ENCODE measurements at regions not wholly inside any gene's neighbourhood (a gene's known extent, or its start where the extent isn't known, plus 50 kb on each side); places are given as distances from the start of the nearest gene placed in this dataset.

DNA sequence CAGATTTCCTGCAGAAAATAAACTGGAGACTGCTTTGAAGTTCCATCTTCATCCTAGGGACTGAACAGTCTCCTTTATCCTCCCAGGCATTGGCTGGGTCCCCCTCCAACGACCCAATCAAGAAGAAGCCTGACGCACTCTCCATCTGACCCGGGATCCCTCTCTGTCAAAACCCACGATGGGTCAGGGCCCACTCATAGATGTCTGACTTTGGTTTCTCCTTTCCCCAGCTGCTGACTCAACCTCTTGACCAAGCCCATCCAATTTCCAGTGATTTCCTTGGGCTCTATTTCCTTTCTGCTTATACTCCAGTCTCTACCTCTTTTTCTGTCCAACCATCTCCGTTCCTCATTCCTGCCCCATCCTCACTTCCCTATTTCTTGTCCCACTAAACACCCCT is 189.7 kb downstream of the MIAT start:
- DNase-seq (ENCODE audit: low read depth), result no peak

DNA sequence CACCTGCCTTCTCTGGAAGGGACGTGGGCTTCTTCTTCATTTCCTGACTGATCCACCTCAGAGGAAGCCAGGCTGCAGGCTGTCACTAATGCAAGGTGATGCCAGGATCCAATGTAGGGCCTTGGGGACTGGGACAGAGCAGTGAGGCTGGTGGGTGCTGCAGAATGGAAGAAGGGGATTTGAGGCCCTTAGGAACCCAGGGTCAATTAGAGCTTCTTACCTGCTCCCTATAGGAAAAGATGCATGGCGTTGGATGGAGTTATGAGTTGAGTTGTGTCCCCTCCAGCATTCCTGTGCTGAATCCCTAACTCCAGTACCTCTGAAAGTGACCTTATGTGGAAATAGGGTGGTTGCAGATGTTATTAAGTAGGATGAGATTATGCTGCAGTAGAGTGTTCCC is 190.4 kb downstream of the MIAT start:
- DNase-seq (ENCODE audit: low read depth), result no peak

DNA sequence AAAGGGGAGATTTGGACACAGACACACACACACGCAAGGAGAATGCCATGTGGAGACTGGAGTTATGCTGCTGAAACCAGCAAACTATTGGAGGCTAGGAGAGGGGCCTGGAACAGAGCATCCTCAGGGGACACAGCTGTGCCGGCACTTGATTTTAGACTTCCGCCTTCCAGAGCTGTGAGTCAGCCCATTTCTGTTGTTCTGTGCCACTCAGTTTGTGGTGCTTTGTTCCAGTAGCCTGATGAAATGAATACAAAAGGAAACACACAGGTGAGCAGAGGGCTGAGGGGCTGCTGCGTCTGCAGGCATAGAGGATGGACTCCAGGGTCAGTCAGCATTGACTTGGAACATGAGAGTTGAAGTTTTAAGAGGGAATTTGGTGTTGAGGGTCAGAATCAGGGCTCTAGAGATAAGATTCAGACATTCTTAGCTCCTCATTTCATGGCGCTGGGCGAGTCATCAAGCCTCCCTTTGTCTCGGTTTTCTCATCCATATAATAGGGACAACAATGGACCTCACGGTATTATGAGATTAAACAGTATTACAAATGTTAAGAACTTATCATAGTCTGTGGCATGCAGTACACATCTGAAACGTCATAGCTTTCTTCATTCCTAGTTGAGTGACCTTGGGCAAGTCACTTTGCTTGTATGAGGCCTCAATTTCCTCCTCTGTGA is 191.0 kb downstream of the MIAT start:
- no peak for DNase-seq (ENCODE audit: low read depth)

GRCh38 chr22:26849575-26849974 is 192.2 kb downstream of the MIAT start:
- no peak for DNase-seq (ENCODE audit: low read depth)

DNA sequence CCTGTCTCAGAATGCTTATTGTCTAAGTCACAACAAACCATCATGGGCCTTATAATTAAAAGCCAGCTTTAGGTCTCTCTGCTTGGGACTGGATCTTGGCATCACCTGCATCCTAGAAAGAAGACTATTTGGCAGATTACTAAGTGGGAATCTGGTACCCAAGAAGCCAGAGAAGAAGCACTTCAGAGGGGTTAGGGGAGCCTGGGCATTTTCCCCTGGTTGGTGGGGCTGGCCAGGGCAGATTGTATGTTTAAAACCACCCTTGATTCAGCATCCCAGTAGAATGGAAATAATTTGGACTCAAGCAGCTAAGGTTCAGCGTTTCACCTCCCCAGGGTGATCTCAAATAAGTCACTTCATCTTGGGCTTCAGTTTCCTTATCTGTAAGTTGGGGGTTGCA is 193.7 kb downstream of the MIAT start:
- DNase-seq (ENCODE audit: low read depth), result no peak

- DNase-seq (ENCODE audit: low read depth), result no peak
These were observed 194.8 kb downstream of the MIAT start for GRCh38 chr22:26852176-26852575.

DNA sequence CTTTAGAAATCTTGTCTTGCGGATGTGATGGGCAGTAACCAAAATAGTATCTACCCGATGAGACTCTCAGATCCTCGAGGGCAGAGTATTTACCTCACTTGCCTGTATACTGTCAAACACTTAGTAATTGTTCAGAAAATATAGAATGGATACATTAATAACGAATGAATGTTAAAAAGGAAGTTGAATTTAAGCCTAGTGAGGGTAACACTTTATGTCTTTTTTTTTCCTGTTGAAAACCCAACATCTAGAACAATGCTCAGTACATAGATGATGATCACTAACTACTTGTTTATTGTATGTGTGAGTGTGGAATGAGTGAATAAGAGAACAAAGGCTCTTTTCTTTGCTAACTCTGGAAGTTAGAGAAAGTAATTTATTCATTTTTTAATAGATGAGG is 195.7 kb downstream of the MIAT start:
- no peak for DNase-seq (ENCODE audit: low read depth)

GRCh38 chr22:26853495-26853894 is 196.1 kb downstream of the MIAT start:
- DNase-seq (ENCODE audit: low read depth), result no peak

- no peak for DNase-seq (ENCODE audit: low read depth)
These were observed 199.8 kb downstream of the MIAT start for GRCh38 chr22:26857169-26857568.

DNA sequence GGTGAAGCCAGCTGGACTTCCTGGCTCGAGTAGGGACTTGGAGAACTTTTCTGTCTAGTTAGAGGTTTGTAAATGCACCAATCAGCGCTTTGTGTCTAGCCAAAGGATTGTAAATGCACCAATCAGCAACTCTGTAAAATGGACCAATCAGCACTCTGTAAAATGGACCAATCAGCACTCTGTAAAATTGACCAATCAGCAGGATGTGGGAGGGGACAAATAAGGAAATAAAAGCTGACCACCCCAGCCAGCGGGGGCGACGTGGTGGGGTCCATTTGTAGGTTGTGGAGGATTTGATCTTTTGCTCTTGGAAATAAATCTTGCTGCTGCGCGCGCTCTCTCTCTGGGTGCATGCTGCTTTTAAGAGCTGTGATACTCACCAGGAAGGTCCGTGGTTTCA is 202.9 kb downstream of the MIAT start:
- DNase-seq (ENCODE audit: low read depth), result no peak

DNA sequence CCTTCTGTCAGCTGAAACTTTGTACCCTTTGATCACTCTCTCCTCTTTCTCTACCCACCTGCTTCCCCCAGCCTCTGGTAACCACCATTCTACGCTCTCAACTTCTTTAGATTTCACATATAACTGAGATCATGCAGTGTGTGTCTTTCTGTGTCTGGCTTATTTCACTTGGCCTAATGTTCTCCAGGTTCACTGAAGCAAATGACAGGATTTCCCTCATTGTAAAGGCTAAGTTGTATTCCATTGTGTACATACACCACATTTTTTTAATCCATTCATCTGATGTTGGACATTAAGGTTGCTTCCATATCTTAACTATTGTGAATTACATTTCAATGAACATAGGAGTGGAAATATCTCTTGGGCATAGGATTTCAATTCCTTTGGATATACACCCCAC is 207.6 kb downstream of the MIAT start:
- DNase-seq (ENCODE audit: low read depth), result no peak

- DNase-seq (ENCODE audit: low read depth), result no peak
These were observed 226.0 kb downstream of the MIAT start for GRCh38 chr22:26883393-26883792.

GRCh38 chr22:26884921-26885320 is 227.5 kb downstream of the MIAT start:
- DNase-seq (ENCODE audit: low read depth), result no peak

GRCh38 chr22:26885441-26886261 is 228.3 kb downstream of the MIAT start:
- no peak for DNase-seq (ENCODE audit: low read depth)

- no peak for DNase-seq (ENCODE audit: low read depth)
These were observed 230.1 kb downstream of the MIAT start for GRCh38 chr22:26887456-26887855.

- DNase-seq (ENCODE audit: low read depth), result no peak
These were observed 230.5 kb downstream of the MIAT start for GRCh38 chr22:26887916-26888315.

GRCh38 chr22:26888887-26889286 is 231.5 kb downstream of the MIAT start:
- no peak for DNase-seq (ENCODE audit: low read depth)

GRCh38 chr22:26889802-26890201 is 232.4 kb downstream of the MIAT start:
- no peak for DNase-seq (ENCODE audit: low read depth)

GRCh38 chr22:26890870-26891269 is 233.5 kb downstream of the MIAT start:
- no peak for DNase-seq (ENCODE audit: low read depth)

GRCh38 chr22:26891429-26891828 is 234.0 kb downstream of the MIAT start:
- DNase-seq (ENCODE audit: low read depth), result no peak

GRCh38 chr22:26892166-26893041 is 235.0 kb downstream of the MIAT start:
- no peak for DNase-seq (ENCODE audit: low read depth)

GRCh38 chr22:26893173-26894110 is 236.1 kb downstream of the MIAT start:
- no peak for DNase-seq (ENCODE audit: low read depth)

Measured in stimulated activated CD8-positive, alpha-beta memory T cell treated with anti-CD3 and anti-CD28 coated beads, Interleukin-4, amount 100 ng/mL, for 24 hours (primary cell).